Suprapubic skin (tissue), 4 donors: ENCODE measurements at regions not wholly inside any gene's neighbourhood (a gene's known extent, or its start where the extent isn't known, plus 50 kb on each side); places are given as distances from the start of the nearest gene placed in this dataset.
"Not testable (repeated sequence)": the region's sequence is repeated elsewhere in the genome, so short reads cannot be mapped to it uniquely, and the experiment has no call there.

Experiments
- DNase-seq, 2 donors: peaks; one replicate each; pipeline ENCODE4 v3.0.0-alpha.2; 2019; ENCODE audit warnings: low spot score in 2 of 2
- H3K27ac ChIP-seq: fragments of 200-600 bp; sonication (generic); one replicate; pipeline ENCODE4 v1.5.1; 2019
- H3K27me3 ChIP-seq: fragments of 200-600 bp; sonication (generic); one replicate; pipeline ENCODE4 v1.5.1; 2019
- H3K36me3 ChIP-seq: fragments of 200-600 bp; sonication (generic); one replicate; pipeline ENCODE4 v1.5.1; 2019
- H3K4me1 ChIP-seq: fragments of 200-600 bp; sonication (generic); one replicate; pipeline ENCODE4 v1.5.1; 2019
- H3K4me3 ChIP-seq: fragments of 200-600 bp; sonication (generic); one replicate; pipeline ENCODE4 v1.5.1; 2019; ENCODE audit warnings: mild to moderate bottlenecking
- H3K9me3 ChIP-seq: fragments of 200-600 bp; sonication (generic); one replicate; pipeline ENCODE4 v1.5.1; 2019
- CTCF ChIP-seq, 2 donors: fragments of 200-600 bp in 1 of 2; fragments of 450-650 bp in 1 of 2; sonication (generic) in 1 of 2; IDR thresholded peaks; one replicate each; pipeline ENCODE4 v1.5.1; 2016 to 2019; ENCODE audit warnings: antibody characterized with exemption in 2 of 2, mild to moderate bottlenecking in 1 of 2, moderate library complexity in 1 of 2
- EP300 ChIP-seq: sonication (generic); formaldehyde crosslinking; IDR thresholded peaks from one replicate; pipeline ENCODE4 v1.6.1; 2017; ENCODE audit warnings: antibody characterized with exemption
- POLR2A ChIP-seq, 2 donors: fragments of 450-650 bp; IDR thresholded peaks; one replicate each; pipeline ENCODE4 v1.6.1; 2017; ENCODE audit warnings: antibody characterized with exemption in 2 of 2, mild to moderate bottlenecking in 2 of 2, moderate library complexity in 2 of 2
- POLR2AphosphoS5 ChIP-seq, 3 donors: sonication (generic); formaldehyde crosslinking; IDR thresholded peaks; one replicate each; pipeline ENCODE4 v1.6.1; 2017; ENCODE audit warnings: antibody characterized with exemption in 3 of 3
- WGBS: methylation state at CpG from one replicate; pipeline ENCODE4 v1.1.5; 2018; 5-methylcytosine and 5-hydroxymethylcytosine counted together

GRCh38 chr9:74412236-74412979, 84.7 kb upstream of the RORB start:
- Histone ChIP-seq H3K27ac (no peak overlapping the region), H3K4me1 (no peaks in the 10 kb centered on the region), H3K4me3 (no peak overlapping the region), H3K36me3 (no peaks in the 10 kb centered on the region), H3K9me3 (no peaks in the 10 kb centered on the region), H3K27me3 (no peaks in the 10 kb centered on the region)
- no peak for DNase-seq
- TF ChIP-seq POLR2AphosphoS5 (IDR thresholded peaks at IDR 0.05): no peak
- TF ChIP-seq EP300: no peak
- TF ChIP-seq CTCF (IDR thresholded peaks at IDR 0.05): no peak
- no peak for TF ChIP-seq POLR2A (IDR thresholded peaks at IDR 0.05)
- WGBS: 41% methylated on average over 3 of the region's 3 CpGs

- H3K27ac ChIP-seq: no peak overlapping the region
- TF ChIP-seq EP300: no peak
- no peak for TF ChIP-seq POLR2A (IDR thresholded peaks at IDR 0.05)
- no peak for TF ChIP-seq CTCF (IDR thresholded peaks at IDR 0.05)
- no peak for TF ChIP-seq POLR2AphosphoS5 (IDR thresholded peaks at IDR 0.05)
- no peaks in the 10 kb centered on the region for H3K36me3 ChIP-seq
- DNase-seq: no peak
- H3K4me3 ChIP-seq: no peak overlapping the region
- H3K4me1 ChIP-seq: no peaks in the 10 kb centered on the region
- WGBS: 34% methylated on average over 1 of the region's 1 CpG
- no peaks in the 10 kb centered on the region for H3K27me3 ChIP-seq
- no peaks in the 10 kb centered on the region for H3K9me3 ChIP-seq
Measured at GRCh38 chr9:74413876-74414275, 83.3 kb upstream of the RORB start.

- no peak for DNase-seq
- WGBS: 75% methylated on average over 1 of the region's 1 CpG
- no peaks in the 10 kb centered on the region for H3K4me1 ChIP-seq
- no peak for TF ChIP-seq POLR2A (IDR thresholded peaks at IDR 0.05)
- no peak for TF ChIP-seq CTCF (IDR thresholded peaks at IDR 0.05)
- TF ChIP-seq EP300: no peak
- no peak for TF ChIP-seq POLR2AphosphoS5 (IDR thresholded peaks at IDR 0.05)
- no peaks in the 10 kb centered on the region for H3K9me3 ChIP-seq
- no peak overlapping the region for H3K4me3 ChIP-seq
- H3K27me3 ChIP-seq: no peaks in the 10 kb centered on the region
- no peak overlapping the region for H3K27ac ChIP-seq
- no peaks in the 10 kb centered on the region for H3K36me3 ChIP-seq
Measured at GRCh38 chr9:74414325-74414724, 82.8 kb upstream of the RORB start.

GRCh38 chr9:74415995-74416394, 81.1 kb upstream of the RORB start:
- H3K27me3 ChIP-seq: no peaks in the 10 kb centered on the region
- H3K36me3 ChIP-seq: no peaks in the 10 kb centered on the region
- no peak overlapping the region for H3K27ac ChIP-seq
- no peak for TF ChIP-seq POLR2A (IDR thresholded peaks at IDR 0.05)
- no peak for TF ChIP-seq EP300
- TF ChIP-seq CTCF (IDR thresholded peaks at IDR 0.05): no peak
- no peak for TF ChIP-seq POLR2AphosphoS5 (IDR thresholded peaks at IDR 0.05)
- no peaks in the 10 kb centered on the region for H3K4me1 ChIP-seq
- H3K4me3 ChIP-seq: no peak overlapping the region
- no peak for DNase-seq
- no peaks in the 10 kb centered on the region for H3K9me3 ChIP-seq

- not testable (repeated sequence) for H3K9me3 ChIP-seq, H3K27me3 ChIP-seq, H3K4me3 ChIP-seq, H3K36me3 ChIP-seq, H3K27ac ChIP-seq, H3K4me1 ChIP-seq, DNase-seq
- WGBS: 85% methylated on average over 15 of the region's 16 CpGs
Measured at GRCh38 chr9:74424488-74424887, 72.6 kb upstream of the RORB start.

GRCh38 chr9:74431467-74431866, 65.7 kb upstream of the RORB start:
- Histone ChIP-seq H3K27ac (no peak overlapping the region), H3K4me3 (no peak overlapping the region), H3K36me3 (no peaks in the 10 kb centered on the region), H3K4me1 (no peaks in the 10 kb centered on the region), H3K9me3 (no peaks in the 10 kb centered on the region), H3K27me3 (no peaks in the 10 kb centered on the region)
- WGBS: 97% methylated on average over 1 of the region's 1 CpG
- no peak for DNase-seq
- no peak for TF ChIP-seq POLR2AphosphoS5 (IDR thresholded peaks at IDR 0.05)
